ENCODE measurements at regions not wholly inside any gene's neighbourhood (a gene's known extent, or its start where the extent isn't known, plus 50 kb on each side); places are given as distances from the start of the nearest gene placed in this dataset.

- no peak for TF ChIP-seq CTCF (conservative IDR thresholded peaks at IDR 0.05; ENCODE audit: low read length)
- DNase-seq (ENCODE audit: low read depth), result no peak
Observed at GRCh38 chr10:8128511-8128910, 74.0 kb downstream of the GATA3 start.

GRCh38 chr10:8129438-8129837 is 75.0 kb downstream of the GATA3 start:
- no peak for TF ChIP-seq CTCF (conservative IDR thresholded peaks at IDR 0.05; ENCODE audit: low read length)
- DNase-seq (ENCODE audit: low read depth), result no peak

More at GRCh38 chr10:8128511-8128910, 74.0 kb downstream of the GATA3 start:
- H3K4me3 ChIP-seq (ENCODE audit: low read length), result no peak overlapping the region

GRCh38 chr10:8130973-8131911 is 76.8 kb downstream of the GATA3 start:
- TF ChIP-seq CTCF (conservative IDR thresholded peaks at IDR 0.05; ENCODE audit: low read length), result no peak
- no peak overlapping the region for H3K4me3 ChIP-seq (ENCODE audit: low read length)
- DNase-seq (ENCODE audit: low read depth), result no peak

More at GRCh38 chr10:8129438-8129837, 75.0 kb downstream of the GATA3 start:
- H3K4me3 ChIP-seq (ENCODE audit: low read length), result no peak overlapping the region

- no peak overlapping the region for H3K4me3 ChIP-seq (ENCODE audit: low read length)
- no peak for DNase-seq (ENCODE audit: low read depth)
- TF ChIP-seq CTCF (conservative IDR thresholded peaks at IDR 0.05; ENCODE audit: low read length), result no peak
Observed at GRCh38 chr10:8133146-8133545, 78.7 kb downstream of the GATA3 start.

GRCh38 chr10:8136736-8137135 is 82.2 kb downstream of the GATA3 start:
- no peak for DNase-seq (ENCODE audit: low read depth)
- no peak overlapping the region for H3K4me3 ChIP-seq (ENCODE audit: low read length)
- TF ChIP-seq CTCF (conservative IDR thresholded peaks at IDR 0.05; ENCODE audit: low read length), result no peak

GRCh38 chr10:8137272-8137681 is 82.8 kb downstream of the GATA3 start:
- H3K4me3 ChIP-seq (ENCODE audit: low read length), result no peak overlapping the region
- no peak for DNase-seq (ENCODE audit: low read depth)
- no peak for TF ChIP-seq CTCF (conservative IDR thresholded peaks at IDR 0.05; ENCODE audit: low read length)

GRCh38 chr10:8137726-8138125 is 83.2 kb downstream of the GATA3 start:
- no peak for DNase-seq (ENCODE audit: low read depth)
- H3K4me3 ChIP-seq (ENCODE audit: low read length), result no peak overlapping the region
- no peak for TF ChIP-seq CTCF (conservative IDR thresholded peaks at IDR 0.05; ENCODE audit: low read length)

Measured in AG10803 (cell line).